Epithelial cell of esophagus (primary cell): ENCODE measurements at regions not wholly inside any gene's neighbourhood (a gene's known extent, or its start where the extent isn't known, plus 50 kb on each side); places are given as distances from the start of the nearest gene placed in this dataset.

Experiments
- DNase-seq: peaks from one replicate; pipeline ENCODE4 v3.0.0; 2010; ENCODE audit warnings: low read depth
- H3K4me3 ChIP-seq: 2 replicates; pipeline ENCODE4 v1.5.1; 2011; ENCODE audit warnings: mild to moderate bottlenecking, low read length, control low read depth
- TF ChIP-seq, protein P1 (sequence below): IDR thresholded peaks from 2 replicates; pipeline ENCODE4 v1.5.1; 2011; ENCODE audit warnings: low read depth, mild to moderate bottlenecking, low read length, control low read depth, inconsistent platforms; ENCODE audit not compliant: insufficient read depth; ENCODE audit errors: missing control alignments

DNA sequence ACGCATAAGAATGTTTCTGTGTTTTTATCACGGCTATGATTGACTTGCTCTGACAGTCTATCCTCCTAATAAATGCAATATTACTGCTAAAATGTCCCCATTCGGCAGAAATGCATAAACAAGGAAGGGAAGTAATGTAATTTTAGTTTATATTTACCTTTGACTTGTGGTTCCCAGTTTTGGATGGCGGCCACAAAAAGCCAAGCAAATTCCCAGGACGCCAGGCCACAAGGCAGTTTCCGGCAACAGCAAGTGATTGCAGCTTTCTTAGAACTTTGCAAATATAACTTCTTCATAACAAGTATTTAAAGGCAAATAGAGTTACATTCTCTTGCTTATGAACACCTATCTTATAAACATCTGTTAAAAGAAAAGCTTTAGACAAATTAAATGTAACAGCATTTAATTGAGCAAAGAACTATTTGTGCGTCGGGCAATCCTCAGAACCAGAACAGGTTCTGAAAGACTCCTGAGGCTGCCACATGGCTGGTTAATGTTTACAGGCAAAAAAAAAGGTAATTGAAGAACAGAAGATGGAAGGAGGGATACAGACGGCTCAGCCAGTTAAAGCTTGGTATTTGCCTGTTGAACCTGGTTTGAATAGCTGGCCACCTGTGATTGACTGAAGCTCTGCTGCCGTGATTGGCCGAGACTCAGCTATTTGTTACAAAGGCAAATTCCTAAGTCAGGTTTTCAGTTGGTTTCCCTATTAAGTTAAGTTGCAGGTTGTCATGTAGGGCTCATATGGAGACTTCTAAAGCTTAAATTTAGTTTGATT lies 80.8 kb downstream of the C21orf91 start:
- DNase-seq = no peak
- TF ChIP-seq, protein P1, sequence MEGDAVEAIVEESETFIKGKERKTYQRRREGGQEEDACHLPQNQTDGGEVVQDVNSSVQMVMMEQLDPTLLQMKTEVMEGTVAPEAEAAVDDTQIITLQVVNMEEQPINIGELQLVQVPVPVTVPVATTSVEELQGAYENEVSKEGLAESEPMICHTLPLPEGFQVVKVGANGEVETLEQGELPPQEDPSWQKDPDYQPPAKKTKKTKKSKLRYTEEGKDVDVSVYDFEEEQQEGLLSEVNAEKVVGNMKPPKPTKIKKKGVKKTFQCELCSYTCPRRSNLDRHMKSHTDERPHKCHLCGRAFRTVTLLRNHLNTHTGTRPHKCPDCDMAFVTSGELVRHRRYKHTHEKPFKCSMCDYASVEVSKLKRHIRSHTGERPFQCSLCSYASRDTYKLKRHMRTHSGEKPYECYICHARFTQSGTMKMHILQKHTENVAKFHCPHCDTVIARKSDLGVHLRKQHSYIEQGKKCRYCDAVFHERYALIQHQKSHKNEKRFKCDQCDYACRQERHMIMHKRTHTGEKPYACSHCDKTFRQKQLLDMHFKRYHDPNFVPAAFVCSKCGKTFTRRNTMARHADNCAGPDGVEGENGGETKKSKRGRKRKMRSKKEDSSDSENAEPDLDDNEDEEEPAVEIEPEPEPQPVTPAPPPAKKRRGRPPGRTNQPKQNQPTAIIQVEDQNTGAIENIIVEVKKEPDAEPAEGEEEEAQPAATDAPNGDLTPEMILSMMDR = no peak
- no peak overlapping the region for H3K4me3 ChIP-seq

DNA sequence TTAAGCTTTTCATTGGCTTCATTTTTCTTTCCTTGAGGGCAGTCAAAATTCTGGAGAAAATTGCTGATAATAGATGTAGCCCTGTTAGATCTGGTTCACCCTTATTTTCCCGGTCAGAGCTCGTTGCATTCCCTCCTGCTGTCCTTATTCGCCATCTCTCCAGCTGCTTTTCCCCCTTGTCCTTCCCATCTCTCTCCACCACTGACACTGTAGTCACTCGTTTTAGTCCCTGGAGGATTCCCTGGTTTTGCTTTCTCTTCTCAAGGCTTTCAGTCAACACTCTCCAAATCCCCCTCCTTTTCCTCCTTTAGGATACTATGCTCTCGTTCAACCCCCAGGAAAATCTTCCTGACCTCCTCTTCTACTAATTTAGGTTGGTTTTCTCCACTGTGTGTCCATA lies 83.1 kb downstream of the C21orf91 start:
- H3K4me3 ChIP-seq = no peak overlapping the region
- TF ChIP-seq, protein P1 = no peak
- no peak for DNase-seq

DNA sequence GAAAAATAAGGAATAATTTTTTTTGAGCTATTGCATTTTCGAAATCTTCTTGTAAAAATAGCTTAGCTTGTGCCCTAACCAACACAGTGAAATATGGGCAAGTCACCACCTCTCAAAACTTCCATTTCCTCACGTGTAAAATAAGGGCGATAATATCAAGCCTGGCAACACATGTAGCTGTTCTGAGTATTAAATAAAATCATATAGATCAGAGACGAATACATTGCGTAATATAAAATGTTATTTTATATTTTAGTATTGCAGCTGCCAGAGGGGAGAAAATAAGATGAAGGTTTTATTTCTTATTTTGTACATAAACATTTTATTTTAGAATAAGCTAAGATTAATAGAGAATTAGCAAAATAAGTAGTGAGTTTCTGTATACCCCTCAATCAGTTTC lies 85.9 kb downstream of the C21orf91 start:
- DNase-seq = no peak
- no peak overlapping the region for H3K4me3 ChIP-seq
- TF ChIP-seq, protein P1 = no peak

DNA sequence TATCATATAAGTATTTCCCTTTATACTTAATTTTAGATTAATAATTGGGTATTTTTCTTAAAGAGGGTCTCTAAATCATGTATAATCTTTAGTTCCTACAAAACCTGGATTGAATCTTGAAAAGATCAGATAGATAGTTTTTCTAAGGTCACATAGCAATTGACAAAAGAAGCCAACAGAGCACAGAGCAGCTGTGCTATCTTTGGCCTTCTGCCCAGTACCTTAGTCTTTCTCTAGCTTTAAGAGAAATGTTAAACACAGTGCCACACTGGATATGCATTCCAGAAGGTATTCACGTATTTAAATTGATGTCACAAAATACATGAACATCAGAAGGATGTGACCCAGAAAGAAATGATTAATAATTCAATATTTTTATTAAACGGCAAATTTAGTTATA lies 86.8 kb downstream of the C21orf91 start:
- no peak overlapping the region for H3K4me3 ChIP-seq
- DNase-seq = peak; percentile 30
- TF ChIP-seq, protein P1 = no peak

DNA sequence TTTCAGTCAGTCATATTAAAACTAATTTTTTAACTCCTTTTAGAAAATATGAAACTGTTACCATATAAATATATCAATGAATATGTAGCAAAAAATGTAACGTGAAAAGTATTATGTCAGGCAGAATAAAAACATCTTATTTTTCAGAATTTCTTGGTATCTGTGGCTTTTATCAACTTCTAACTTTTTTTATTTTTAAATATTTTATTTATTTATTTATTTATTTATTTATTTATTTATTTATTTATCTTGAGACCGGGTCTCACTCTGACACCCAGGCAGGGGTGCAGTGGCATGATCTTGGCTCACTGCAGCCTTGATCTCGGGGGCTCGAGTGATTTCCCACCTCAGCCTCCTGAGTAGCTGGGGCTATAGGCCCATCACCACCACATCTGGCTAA lies 87.6 kb downstream of the C21orf91 start:
- no peak overlapping the region for H3K4me3 ChIP-seq
- TF ChIP-seq, protein P1 = no peak
- no peak for DNase-seq

DNA sequence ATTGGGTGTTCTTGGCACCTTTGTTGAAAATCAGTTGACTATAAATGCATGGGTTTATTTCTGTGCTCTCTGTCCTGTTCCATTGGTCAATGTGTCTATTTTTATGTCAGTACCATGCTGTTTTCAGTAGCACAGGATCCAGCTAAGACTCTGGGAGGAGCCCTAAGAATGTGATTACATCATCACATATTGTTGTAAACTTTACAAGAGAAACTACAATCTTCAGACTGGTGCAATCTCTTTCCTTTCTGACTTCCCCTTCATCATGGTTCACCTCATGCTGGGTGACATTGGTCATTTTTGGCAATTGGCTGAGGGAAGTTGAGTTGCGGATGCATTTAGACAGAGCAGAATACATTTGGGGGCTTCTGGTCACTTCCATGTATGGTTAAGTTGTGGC lies 88.4 kb downstream of the C21orf91 start:
- no peak overlapping the region for H3K4me3 ChIP-seq
- peak; percentile 58 for DNase-seq
- TF ChIP-seq, protein P1 = no peak

DNA sequence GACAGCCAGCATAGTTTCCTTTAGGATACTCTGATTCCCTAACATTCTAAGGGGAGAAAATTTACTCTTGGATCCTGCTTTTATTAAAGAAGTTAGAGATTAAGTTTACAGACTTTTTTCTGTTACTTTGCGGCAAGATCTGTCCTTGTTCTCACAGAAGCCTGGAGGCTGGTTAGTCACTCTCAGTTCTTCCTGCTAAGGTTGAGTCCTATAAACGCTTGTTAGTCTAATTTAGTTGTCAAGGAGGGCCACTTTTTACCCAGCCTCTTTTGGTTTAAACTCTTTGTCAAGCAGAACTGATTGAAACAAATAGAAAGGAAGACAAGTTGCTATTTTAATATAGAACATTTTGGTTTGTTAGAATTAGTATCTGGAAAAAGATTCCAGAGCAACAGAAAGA lies 89.7 kb downstream of the C21orf91 start:
- H3K4me3 ChIP-seq = no peak overlapping the region
- peak; percentile 55 for DNase-seq
- TF ChIP-seq, protein P1 = no peak
